GM12801 (cell line): ENCODE measurements at regions not wholly inside any gene's neighbourhood (a gene's known extent, or its start where the extent isn't known, plus 50 kb on each side); places are given as distances from the start of the nearest gene placed in this dataset.

ENCODE experiments used
- CTCF ChIP-seq: IDR thresholded peaks from one replicate; pipeline ENCODE4 v1.5.1; 2011; ENCODE audit warnings: control low read depth; ENCODE audit not compliant: insufficient read length; ENCODE audit errors: extremely low read depth

DNA sequence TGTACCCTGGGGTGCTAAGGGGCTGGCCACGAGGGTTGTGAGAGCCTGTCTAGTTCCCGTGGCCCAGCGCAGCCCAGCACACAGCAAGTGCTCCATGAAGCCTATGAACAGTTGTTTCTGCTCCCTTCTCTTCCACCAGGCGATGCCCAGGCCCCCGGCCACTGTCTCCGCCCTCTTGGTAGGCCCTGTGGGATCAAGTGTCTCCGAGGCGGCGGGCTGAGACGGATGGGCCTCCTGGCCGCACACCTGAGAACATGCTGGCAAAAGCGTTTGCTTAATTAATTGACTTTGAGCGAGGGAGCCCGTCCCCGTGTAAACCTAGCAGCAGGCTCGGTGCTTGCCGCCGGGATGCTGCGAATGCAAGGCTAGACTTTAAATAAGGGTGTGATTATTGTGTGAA is 129.7 kb upstream of the GSE1 start:
- TF ChIP-seq CTCF = no peak

GRCh38 chr16:85484347-85485300 is 128.5 kb upstream of the GSE1 start:
- no peak for TF ChIP-seq CTCF

DNA sequence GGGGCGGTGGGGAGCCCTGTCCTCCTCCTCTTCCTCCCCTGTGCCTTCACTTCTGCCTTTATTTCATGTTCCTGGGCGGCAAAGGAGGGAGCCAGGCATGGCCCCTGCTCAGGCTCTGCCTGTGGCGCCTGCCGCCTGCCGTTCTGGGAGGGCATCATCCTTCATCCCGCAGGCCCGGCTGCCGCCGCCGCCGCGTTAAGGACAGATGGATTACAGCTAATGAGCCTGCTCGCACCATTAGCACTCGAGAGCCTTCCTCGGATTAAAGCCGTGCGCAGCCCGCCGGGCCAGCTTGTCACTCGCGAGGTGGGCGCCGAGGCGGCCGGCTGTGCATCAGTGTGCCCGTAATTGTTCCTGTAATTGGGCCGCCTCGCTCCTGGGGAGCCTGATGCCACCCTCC is 127.7 kb upstream of the GSE1 start:
- no peak for TF ChIP-seq CTCF

GRCh38 chr16:85486256-85486915 is 126.7 kb upstream of the GSE1 start:
- no peak for TF ChIP-seq CTCF

DNA sequence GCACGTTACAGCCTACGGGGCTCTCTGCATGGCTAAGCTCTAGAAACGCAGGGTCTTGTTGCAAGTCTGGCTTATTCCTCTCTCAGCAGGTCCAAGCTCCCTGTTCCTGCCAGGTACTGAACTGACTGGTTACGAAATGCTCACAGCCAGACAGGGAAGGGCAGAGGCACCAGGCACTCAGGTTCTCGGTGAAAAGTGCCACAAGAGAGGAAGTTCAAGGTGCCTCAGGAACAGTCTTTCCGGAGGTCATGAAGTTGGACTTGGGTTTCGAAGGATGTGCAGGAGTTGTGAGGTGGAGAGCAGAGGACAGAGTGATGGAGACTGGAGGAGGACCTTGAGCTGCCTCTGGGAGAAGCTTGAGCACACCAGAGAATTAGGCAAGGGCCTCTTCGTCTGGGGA is 124.7 kb upstream of the GSE1 start:
- TF ChIP-seq CTCF = no peak

DNA sequence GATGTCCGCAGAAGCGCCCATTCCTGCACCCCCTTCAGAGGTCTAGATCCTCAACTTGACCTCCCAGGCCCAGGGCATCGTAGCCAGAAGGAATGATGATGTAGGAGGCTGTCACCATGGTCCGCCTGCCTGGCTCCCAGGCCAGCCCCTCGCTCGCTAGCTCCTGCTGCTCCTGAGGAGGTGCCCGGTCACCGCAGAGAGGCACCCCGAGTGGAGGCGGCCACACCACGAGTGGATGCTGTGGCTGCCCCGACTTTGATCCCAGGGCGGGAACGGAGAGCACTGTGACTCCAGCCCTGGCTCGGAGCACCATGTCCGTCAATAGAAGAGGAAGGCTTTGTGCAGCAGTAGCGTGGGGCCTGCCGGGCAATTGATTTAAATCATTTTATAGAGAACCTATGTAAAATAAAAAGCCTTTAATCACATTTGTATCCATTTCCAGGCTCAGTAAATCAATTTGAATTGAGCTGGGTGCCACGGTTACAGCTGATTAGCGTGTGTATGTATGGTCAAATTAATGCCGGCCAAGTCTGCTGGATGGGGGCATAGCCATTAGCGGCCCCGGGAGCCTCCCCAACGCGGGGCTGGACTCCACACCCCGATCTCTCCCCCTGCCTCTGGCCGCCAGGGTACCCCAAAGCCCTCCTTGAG is 122.6 kb upstream of the GSE1 start:
- no peak for TF ChIP-seq CTCF

- peak; percentile 92 for TF ChIP-seq CTCF
Measured at GRCh38 chr16:85491058-85491771, 121.9 kb upstream of the GSE1 start.
